C4-2B (cell line): ENCODE measurements at regions not wholly inside any gene's neighbourhood (a gene's known extent, or its start where the extent isn't known, plus 50 kb on each side); places are given as distances from the start of the nearest gene placed in this dataset.

Experiments
- CTCF ChIP-seq: fragments of 450-650 bp; conservative IDR thresholded peaks from 2 replicates; pipeline ENCODE4 v1.5.1; 2017; ENCODE audit warnings: mild to moderate bottlenecking
- ZFX ChIP-seq: fragments of 450-650 bp; IDR thresholded peaks from 2 replicates; pipeline ENCODE4 v1.6.1; 2017

GRCh38 chr11:41534391-41534790, 74.9 kb upstream of the LRRC4C start:
- no peak for TF ChIP-seq CTCF
- TF ChIP-seq ZFX, result no peak
